PC-3 (cell line): ENCODE measurements at regions not wholly inside any gene's neighbourhood (a gene's known extent, or its start where the extent isn't known, plus 50 kb on each side); places are given as distances from the start of the nearest gene placed in this dataset.

Source experiments
- CTCF ChIP-seq: fragments of 300-600 bp; sonication (generic); conservative IDR thresholded peaks from 2 replicates; pipeline ENCODE4 v1.5.1; 2017; ENCODE audit warnings: antibody characterized with exemption, low read depth, mild to moderate bottlenecking, low read length
- EZH2 ChIP-seq: fragments of 300-600 bp; sonication (generic); IDR thresholded peaks from one replicate; pipeline ENCODE4 v1.6.1; 2017; ENCODE audit warnings: antibody characterized with exemption, mild to moderate bottlenecking, low read length; ENCODE audit not compliant: unreplicated experiment

- TF ChIP-seq CTCF, result no peak
- no peak for TF ChIP-seq EZH2
Observed at GRCh38 chr7:15765753-15766152, 79.3 kb upstream of the MEOX2 start.
